ENCODE measurements at regions not wholly inside any gene's neighbourhood (a gene's known extent, or its start where the extent isn't known, plus 50 kb on each side); places are given as distances from the start of the nearest gene placed in this dataset.

- no peak for ATAC-seq
Measured at GRCh38 chr6:135622081-135622480, 124.5 kb upstream of the AHI1 start.

More at GRCh38 chr6:135622081-135622480, 124.5 kb upstream of the AHI1 start:
- H3K79me2 ChIP-seq (ENCODE audit: insufficient read depth, low read length), result no peaks in the 10 kb centered on the region
- TF ChIP-seq MAX (IDR thresholded peaks at IDR 0.05), result no peak
- TF ChIP-seq EZH2 (IDR thresholded peaks at IDR 0.05), result no peak
- no peak for TF ChIP-seq EGR1 (IDR thresholded peaks at IDR 0.05; ENCODE audit: low read depth)
- TF ChIP-seq TCF7L2 (IDR thresholded peaks at IDR 0.05; ENCODE audit: borderline replicate concordance, extremely low read depth, insufficient read depth, insufficient read length), result no peak
- TF ChIP-seq ZNF274 (IDR thresholded peaks at IDR 0.05; ENCODE audit: low read depth, low read length), result no peak
- TF ChIP-seq ELF1 (IDR thresholded peaks at IDR 0.05; ENCODE audit: borderline replicate concordance, low read depth), result no peak
- no peak for TF ChIP-seq ATF3 (IDR thresholded peaks at IDR 0.05)
- no peak for TF ChIP-seq POLR2AphosphoS5 (IDR thresholded peaks at IDR 0.05; ENCODE audit: low read depth, low read length)
- TF ChIP-seq CBX3 (IDR thresholded peaks at IDR 0.05; ENCODE audit: low read depth), result no peak
- TF ChIP-seq YY1 (IDR thresholded peaks at IDR 0.05; ENCODE audit: extremely low read depth, insufficient replicate concordance, low read depth, low read length), result no peak
- no peak for TF ChIP-seq SP1 (IDR thresholded peaks at IDR 0.05; ENCODE audit: low read depth)
- TF ChIP-seq ZBTB33 (IDR thresholded peaks at IDR 0.05; ENCODE audit: extremely low read depth, insufficient replicate concordance, low read length), result no peak
- no peak for TF ChIP-seq JUND (IDR thresholded peaks at IDR 0.05)
- TF ChIP-seq FOSL1 (IDR thresholded peaks at IDR 0.05; ENCODE audit: low read depth), result no peak
- no peak for TF ChIP-seq REST (IDR thresholded peaks at IDR 0.05; ENCODE audit: low read depth)
- TF ChIP-seq CTCF (IDR thresholded peaks at IDR 0.05 in 2 of 3, conservative IDR thresholded peaks at IDR 0.05 in 1 of 3; ENCODE audit: borderline replicate concordance in 1 of 3, insufficient read depth in 1 of 3, low read depth in 2 of 3, low read length in 2 of 3), result no peak
- TF ChIP-seq RAD21 (IDR thresholded peaks at IDR 0.05; ENCODE audit: low read depth), result no peak
- no peak for TF ChIP-seq POLR2A (IDR thresholded peaks at IDR 0.05; ENCODE audit: borderline replicate concordance, extremely low read depth, insufficient read depth, insufficient read length)
- no peak for TF ChIP-seq SIN3A (IDR thresholded peaks at IDR 0.05; ENCODE audit: low read depth)
- TF ChIP-seq ZFX (IDR thresholded peaks at IDR 0.05), result no peak
- ChIA-PET POLR2A (no interaction called here), RAD21 (ENCODE audit: low non-redundant PET in 1 of 2, low total read pairs in 2 of 2, uncharacterized antibody in 2 of 2, unreplicated experiment in 2 of 2) (no interaction called here), CTCF (no interaction called here)
- no peaks in the 10 kb centered on the region for H3K9me2 ChIP-seq (ENCODE audit: insufficient read depth)
- H3K27ac ChIP-seq (ENCODE audit: low read depth, low read length), result no peak overlapping the region
- no peaks in the 10 kb centered on the region for H4K20me1 ChIP-seq (ENCODE audit: insufficient read depth)
- no peak overlapping the region for H3K9ac ChIP-seq (ENCODE audit: low read length)
- H3K36me3 ChIP-seq (ENCODE audit: control insufficient read depth in 1 of 2, insufficient read depth in 2 of 2, low read length in 2 of 2), result no peaks in the 10 kb centered on the region
- H3K27me3 ChIP-seq (ENCODE audit: insufficient read depth, low read length), result no peaks in the 10 kb centered on the region
- H3K4me2 ChIP-seq (ENCODE audit: low read length), result no peak overlapping the region
- BruUV-seq (replicated peaks), result no TSS peak
- no peak for DNase-seq (ENCODE audit: low read depth, low spot score)
- H3K9me3 ChIP-seq (ENCODE audit: control insufficient read depth in 1 of 2, insufficient read depth in 1 of 2, low read depth in 1 of 2, low read length in 2 of 2), result no peaks in the 10 kb centered on the region
- H2AFZ ChIP-seq (ENCODE audit: low read depth, low read length, poor library complexity, severe bottlenecking), result no peak overlapping the region
- intact Hi-C loops (cut with micrococcal nuclease), result no loop called here
- no peaks in the 10 kb centered on the region for H3K4me1 ChIP-seq (ENCODE audit: control insufficient read depth in 1 of 2, insufficient read depth in 2 of 2, low read length in 2 of 2)
- H3K4me3 ChIP-seq (replicated peaks in 1 of 2; ENCODE audit: low read depth in 1 of 2, low read length in 2 of 2), result no peak overlapping the region
